Smooth muscle cell of the brain vasculature (primary cell): ENCODE measurements at regions not wholly inside any gene's neighbourhood (a gene's known extent, or its start where the extent isn't known, plus 50 kb on each side); places are given as distances from the start of the nearest gene placed in this dataset.
"Not testable (repeated sequence)": the region's sequence is repeated elsewhere in the genome, so short reads cannot be mapped to it uniquely, and the experiment has no call there.

Source experiments
- DNase-seq: peaks from one replicate; pipeline ENCODE4 v3.0.0-alpha.2; 2012; ENCODE audit warnings: low read depth, low spot score

- DNase-seq = no peak
These were observed 93.2 kb upstream of the TNFSF4 start for GRCh38 chr1:173300061-173301044.

- no peak for DNase-seq
These were observed 94.4 kb upstream of the TNFSF4 start for GRCh38 chr1:173301507-173301906.

- no peak for DNase-seq
These were observed 95.2 kb upstream of the TNFSF4 start for GRCh38 chr1:173302366-173302765.

GRCh38 chr1:173302890-173303829 is 96.0 kb upstream of the TNFSF4 start:
- no peak for DNase-seq

GRCh38 chr1:173303984-173304383 is 96.9 kb upstream of the TNFSF4 start:
- DNase-seq = no peak

GRCh38 chr1:173304529-173305227 is 97.5 kb upstream of the TNFSF4 start:
- DNase-seq = no peak

- no peak for DNase-seq
These were observed 100.7 kb upstream of the TNFSF4 start for GRCh38 chr1:173307845-173308244.

GRCh38 chr1:173314656-173315055 is 107.5 kb upstream of the TNFSF4 start:
- no peak for DNase-seq

- no peak for DNase-seq
These were observed 108.2 kb upstream of the TNFSF4 start for GRCh38 chr1:173315296-173315695.

GRCh38 chr1:173318788-173319187 is 111.7 kb upstream of the TNFSF4 start:
- DNase-seq = no peak

- DNase-seq = not testable (repeated sequence)
These were observed 117.2 kb upstream of the TNFSF4 start for GRCh38 chr1:173324352-173324751.

- DNase-seq = not testable (repeated sequence)
These were observed 120.9 kb upstream of the TNFSF4 start for GRCh38 chr1:173327987-173328386.

GRCh38 chr1:173328961-173329360 is 121.8 kb upstream of the TNFSF4 start:
- no peak for DNase-seq

GRCh38 chr1:173329726-173330125 is 122.6 kb upstream of the TNFSF4 start:
- peak; percentile 24 for DNase-seq

GRCh38 chr1:173330149-173330951 is 123.2 kb upstream of the TNFSF4 start:
- no peak for DNase-seq

- not testable (repeated sequence) for DNase-seq
These were observed 123.9 kb upstream of the TNFSF4 start for GRCh38 chr1:173330952-173331548.

GRCh38 chr1:173332026-173332425 is 124.9 kb upstream of the TNFSF4 start:
- no peak for DNase-seq

- DNase-seq = no peak
These were observed 126.5 kb upstream of the TNFSF4 start for GRCh38 chr1:173333581-173333980.

- no peak for DNase-seq
These were observed 130.0 kb upstream of the TNFSF4 start for GRCh38 chr1:173337126-173337525.

GRCh38 chr1:173341307-173341706 is 134.2 kb upstream of the TNFSF4 start:
- DNase-seq = no peak
